ENCODE measurements at regions not wholly inside any gene's neighbourhood (a gene's known extent, or its start where the extent isn't known, plus 50 kb on each side); places are given as distances from the start of the nearest gene placed in this dataset.

GRCh38 chr14:56881181-56881580 lies 70.9 kb upstream of the OTX2 start:
- no peak for TF ChIP-seq CTCF (IDR thresholded peaks at IDR 0.05)
- Mint-ChIP-seq H3K27ac (ENCODE audit: unreplicated experiment) (no peak overlapping the region), H3K9me3 (ENCODE audit: unreplicated experiment) (no peaks in the 10 kb centered on the region), H3K27me3 (ENCODE audit: unreplicated experiment) (no peaks in the 10 kb centered on the region), H3K4me3 (ENCODE audit: unreplicated experiment) (no peak overlapping the region), H3K36me3 (ENCODE audit: unreplicated experiment) (no peaks in the 10 kb centered on the region), H3K4me1 (ENCODE audit: unreplicated experiment) (no peaks in the 10 kb centered on the region)
- no peak for DNase-seq (ENCODE audit: extremely low spot score, unreplicated experiment)

- H3K27me3 Mint-ChIP-seq (ENCODE audit: unreplicated experiment): no peaks in the 10 kb centered on the region
- H3K9me3 Mint-ChIP-seq (ENCODE audit: unreplicated experiment): peaks cover 2% of the 10 kb centered on the region
- no peak overlapping the region for H3K4me3 Mint-ChIP-seq (ENCODE audit: unreplicated experiment)
- H3K4me1 Mint-ChIP-seq (ENCODE audit: unreplicated experiment): no peaks in the 10 kb centered on the region
- H3K27ac Mint-ChIP-seq (ENCODE audit: unreplicated experiment): no peak overlapping the region
- no peaks in the 10 kb centered on the region for H3K36me3 Mint-ChIP-seq (ENCODE audit: unreplicated experiment)
- no peak for DNase-seq (ENCODE audit: extremely low spot score, unreplicated experiment)
- TF ChIP-seq CTCF (IDR thresholded peaks at IDR 0.05): no peak
These were observed 68.5 kb upstream of the OTX2 start for GRCh38 chr14:56878766-56879165.

- TF ChIP-seq CTCF (IDR thresholded peaks at IDR 0.05): no peak
- no peak overlapping the region for H3K27ac Mint-ChIP-seq (ENCODE audit: unreplicated experiment)
- H3K36me3 Mint-ChIP-seq (ENCODE audit: unreplicated experiment): no peaks in the 10 kb centered on the region
- no peaks in the 10 kb centered on the region for H3K4me1 Mint-ChIP-seq (ENCODE audit: unreplicated experiment)
- no peak for DNase-seq (ENCODE audit: extremely low spot score, unreplicated experiment)
- no peaks in the 10 kb centered on the region for H3K27me3 Mint-ChIP-seq (ENCODE audit: unreplicated experiment)
- H3K9me3 Mint-ChIP-seq (ENCODE audit: unreplicated experiment): peaks cover 9% of the 10 kb centered on the region
- no peak overlapping the region for H3K4me3 Mint-ChIP-seq (ENCODE audit: unreplicated experiment)
These were observed 64.9 kb upstream of the OTX2 start for GRCh38 chr14:56875104-56875675.

GRCh38 chr14:56874375-56874774 lies 64.1 kb upstream of the OTX2 start:
- Mint-ChIP-seq H3K9me3 (ENCODE audit: unreplicated experiment) (peaks cover 9% of the 10 kb centered on the region), H3K27ac (ENCODE audit: unreplicated experiment) (no peak overlapping the region), H3K4me1 (ENCODE audit: unreplicated experiment) (no peaks in the 10 kb centered on the region), H3K4me3 (ENCODE audit: unreplicated experiment) (no peak overlapping the region), H3K27me3 (ENCODE audit: unreplicated experiment) (no peaks in the 10 kb centered on the region), H3K36me3 (ENCODE audit: unreplicated experiment) (no peaks in the 10 kb centered on the region)
- TF ChIP-seq CTCF (IDR thresholded peaks at IDR 0.05): peak; percentile 12
- DNase-seq (ENCODE audit: extremely low spot score, unreplicated experiment): no peak

GRCh38 chr14:56870336-56870735 lies 60.1 kb upstream of the OTX2 start:
- TF ChIP-seq CTCF (IDR thresholded peaks at IDR 0.05): no peak
- Mint-ChIP-seq H3K27me3 (ENCODE audit: unreplicated experiment) (no peaks in the 10 kb centered on the region), H3K4me3 (ENCODE audit: unreplicated experiment) (no peak overlapping the region), H3K4me1 (ENCODE audit: unreplicated experiment) (no peaks in the 10 kb centered on the region), H3K9me3 (ENCODE audit: unreplicated experiment) (peaks cover 9% of the 10 kb centered on the region), H3K36me3 (ENCODE audit: unreplicated experiment) (no peaks in the 10 kb centered on the region), H3K27ac (ENCODE audit: unreplicated experiment) (no peak overlapping the region)
- DNase-seq (ENCODE audit: extremely low spot score, unreplicated experiment): no peak

Measured in osteocyte (in vitro differentiated cells).